HG02852 (cell line): ENCODE measurements at regions not wholly inside any gene's neighbourhood (a gene's known extent, or its start where the extent isn't known, plus 50 kb on each side); places are given as distances from the start of the nearest gene placed in this dataset.
"Not testable (repeated sequence)": the region's sequence is repeated elsewhere in the genome, so short reads cannot be mapped to it uniquely, and the experiment has no call there.

Experiments
- ATAC-seq: cut with Tn5 transposase; IDR thresholded peaks from one replicate; pipeline ENCODE4 v1.9.1; 2021; ENCODE audit warnings: mild to moderate bottlenecking, moderate library complexity; ENCODE audit not compliant: unreplicated experiment

- ATAC-seq, result not testable (repeated sequence)
Measured at GRCh38 chr9:108032079-108032478, 542.5 kb upstream of the KLF4 start.

DNA sequence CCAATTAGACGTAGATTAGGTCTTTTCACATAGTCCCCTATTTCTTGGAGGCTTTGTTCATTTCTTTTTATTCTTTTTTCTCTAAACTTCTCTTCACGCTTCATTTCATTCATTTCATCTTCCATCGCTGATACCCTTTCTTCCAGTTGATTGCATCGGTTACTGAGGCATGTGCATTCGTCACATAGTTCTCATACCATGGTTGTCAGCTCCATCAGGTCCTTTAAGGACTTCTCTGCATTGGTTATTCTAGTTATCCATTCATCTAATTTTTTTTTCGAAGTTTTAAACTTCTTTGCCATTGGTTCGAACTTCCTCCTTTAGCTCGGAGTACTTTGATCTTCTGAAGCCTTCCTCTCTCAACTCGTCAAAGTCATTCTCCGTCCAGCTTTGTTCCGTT lies 541.7 kb upstream of the KLF4 start:
- ATAC-seq, result not testable (repeated sequence)

GRCh38 chr9:108026718-108027117 lies 537.1 kb upstream of the KLF4 start:
- ATAC-seq, result not testable (repeated sequence)

GRCh38 chr9:108024604-108025003 lies 535.0 kb upstream of the KLF4 start:
- no peak for ATAC-seq

DNA sequence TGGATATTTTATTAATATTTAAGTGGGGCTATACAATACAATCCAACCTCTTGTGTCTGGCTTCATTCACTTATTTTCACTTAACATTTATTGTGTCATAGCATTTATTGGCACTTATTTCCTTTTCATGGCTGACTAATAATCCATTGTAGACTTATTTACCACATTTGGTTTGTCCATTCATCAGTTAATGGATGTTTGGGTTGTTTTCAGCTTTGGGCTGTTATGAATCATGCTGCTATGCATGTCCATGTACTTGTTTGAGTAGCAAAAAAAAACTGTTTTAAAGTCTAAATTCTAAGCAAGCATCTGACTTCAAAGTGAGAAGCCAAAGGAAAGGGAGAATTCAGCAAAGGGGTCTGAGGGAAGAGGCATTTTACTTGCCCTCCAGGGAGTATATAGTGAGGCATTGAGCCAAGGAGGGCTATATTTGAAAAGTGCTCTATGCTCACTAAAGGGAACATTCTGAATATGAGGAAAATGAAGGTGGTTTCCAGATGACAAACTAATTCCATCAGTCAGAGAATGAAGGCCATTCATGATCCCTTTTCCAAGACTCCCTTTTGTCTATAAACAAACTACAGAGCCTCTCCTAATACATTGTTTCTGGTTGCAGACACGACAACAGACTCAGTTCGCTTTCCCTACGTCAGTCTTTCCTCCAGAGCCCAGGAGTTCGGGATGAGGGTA lies 532.8 kb upstream of the KLF4 start:
- no peak for ATAC-seq

- ATAC-seq, result no peak
Measured at GRCh38 chr9:108021096-108021710, 531.6 kb upstream of the KLF4 start.

- no peak for ATAC-seq
Measured at GRCh38 chr9:108019821-108020220, 530.3 kb upstream of the KLF4 start.

GRCh38 chr9:108017671-108018070 lies 528.1 kb upstream of the KLF4 start:
- ATAC-seq, result no peak

- ATAC-seq, result no peak
Measured at GRCh38 chr9:108016446-108016845, 526.9 kb upstream of the KLF4 start.

GRCh38 chr9:108015690-108016089 lies 526.1 kb upstream of the KLF4 start:
- ATAC-seq, result no peak

DNA sequence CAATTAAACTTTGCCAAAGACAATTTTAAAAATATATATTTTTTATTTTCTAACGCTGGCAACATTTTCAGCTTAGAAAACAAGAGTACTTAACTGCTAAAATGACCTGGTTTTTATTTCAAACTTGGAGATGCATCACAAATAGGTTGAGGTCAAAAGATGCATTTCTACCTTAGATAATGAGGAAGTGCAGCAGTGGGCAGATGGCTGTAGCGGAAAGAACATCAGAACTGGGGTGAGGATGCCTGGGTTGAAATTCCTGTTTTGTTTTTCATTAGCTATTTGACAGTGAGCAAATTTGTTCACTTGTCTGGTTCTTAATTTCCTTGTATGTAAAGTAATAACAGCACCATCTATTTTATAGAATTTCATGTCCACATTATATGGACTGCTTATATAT lies 524.8 kb upstream of the KLF4 start:
- no peak for ATAC-seq

- no peak for ATAC-seq
Measured at GRCh38 chr9:108012886-108013665, 523.5 kb upstream of the KLF4 start.

DNA sequence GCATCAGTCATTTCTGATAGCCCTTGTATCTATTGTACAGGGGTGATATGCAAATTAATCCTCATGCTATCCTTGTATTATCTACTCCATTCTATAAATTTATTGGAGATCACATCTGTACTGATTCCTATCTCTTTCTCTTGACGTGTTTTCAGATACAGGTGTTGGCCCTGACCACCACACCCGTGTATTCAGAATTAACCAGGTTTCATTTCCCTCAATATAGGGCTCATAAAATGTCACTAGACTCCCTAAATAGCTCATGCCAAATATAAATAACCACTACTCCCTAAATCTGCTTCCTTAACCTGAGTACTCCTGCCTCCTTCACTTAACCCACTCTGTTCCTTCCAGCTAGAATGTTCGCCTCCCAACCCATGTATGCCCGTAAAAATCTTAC lies 522.8 kb upstream of the KLF4 start:
- ATAC-seq, result no peak

DNA sequence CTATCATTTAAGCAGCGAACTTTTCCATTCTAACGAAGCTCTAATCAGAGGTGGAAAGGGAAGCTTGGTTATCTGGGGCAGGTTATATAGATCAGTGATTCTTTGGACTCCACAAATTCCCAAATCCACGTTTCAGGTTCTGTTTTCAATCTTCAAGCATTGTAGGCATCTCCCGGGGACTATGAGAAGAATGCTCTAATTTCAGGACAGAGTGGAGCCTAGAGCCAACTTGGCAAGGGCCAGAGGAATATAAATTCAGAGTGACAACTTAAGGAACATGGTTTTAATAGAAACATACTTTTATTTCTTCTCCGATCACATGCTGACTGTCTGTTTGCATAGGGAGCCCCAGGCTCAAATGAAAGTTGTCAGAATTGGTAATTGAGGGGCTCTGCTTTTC lies 514.0 kb upstream of the KLF4 start:
- no peak for ATAC-seq

DNA sequence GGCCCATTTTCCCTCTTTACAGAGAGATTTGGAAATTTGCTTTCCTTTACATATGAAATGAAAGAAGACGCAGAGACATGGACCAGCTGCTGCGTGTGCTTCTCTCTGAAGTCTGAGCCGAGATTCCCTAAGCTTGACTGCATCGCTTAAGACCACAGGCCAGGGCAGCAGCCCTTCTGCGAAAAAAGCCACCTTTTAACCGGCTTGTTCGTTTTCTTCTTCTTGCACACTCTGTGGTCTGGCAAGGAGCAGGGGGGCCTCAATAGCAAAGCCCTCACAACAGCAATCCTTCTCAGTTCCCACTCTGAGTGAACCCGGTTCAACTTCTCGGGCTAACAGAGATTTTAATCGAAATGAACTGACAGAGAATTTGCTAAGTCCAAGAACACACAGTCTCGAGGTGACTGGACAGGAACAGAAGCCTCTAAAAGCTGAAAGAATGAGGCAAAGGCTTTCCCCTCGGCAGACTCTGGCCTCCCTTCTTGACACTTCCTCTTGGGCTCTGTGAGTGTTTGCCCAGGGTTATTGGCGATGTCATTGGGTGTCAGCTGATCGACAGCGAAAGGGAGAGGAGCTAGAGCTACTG lies 512.9 kb upstream of the KLF4 start:
- no peak for ATAC-seq

- no peak for ATAC-seq
Measured at GRCh38 chr9:108001237-108001636, 511.7 kb upstream of the KLF4 start.

DNA sequence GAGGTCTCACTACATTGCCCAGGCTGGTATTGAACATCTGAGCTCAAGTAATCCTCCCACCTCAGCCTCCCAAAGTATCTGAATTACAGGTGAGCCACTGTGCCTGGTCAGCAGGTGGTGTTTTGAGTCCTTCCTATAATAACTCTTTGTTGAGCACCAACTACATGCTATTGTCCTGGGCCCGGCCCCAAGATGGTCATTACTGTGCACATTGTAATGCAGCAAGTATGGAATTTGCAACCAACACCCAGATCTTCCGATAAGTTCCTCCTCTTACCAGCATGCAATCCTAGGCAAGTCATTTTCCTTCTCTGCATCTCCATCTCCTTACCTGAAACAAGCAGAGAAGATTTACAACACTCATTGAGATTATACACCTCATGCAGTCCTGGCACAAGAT lies 510.3 kb upstream of the KLF4 start:
- no peak for ATAC-seq

- no peak for ATAC-seq
Measured at GRCh38 chr9:107999011-107999410, 509.4 kb upstream of the KLF4 start.

GRCh38 chr9:107994648-107995047 lies 505.1 kb upstream of the KLF4 start:
- no peak for ATAC-seq

DNA sequence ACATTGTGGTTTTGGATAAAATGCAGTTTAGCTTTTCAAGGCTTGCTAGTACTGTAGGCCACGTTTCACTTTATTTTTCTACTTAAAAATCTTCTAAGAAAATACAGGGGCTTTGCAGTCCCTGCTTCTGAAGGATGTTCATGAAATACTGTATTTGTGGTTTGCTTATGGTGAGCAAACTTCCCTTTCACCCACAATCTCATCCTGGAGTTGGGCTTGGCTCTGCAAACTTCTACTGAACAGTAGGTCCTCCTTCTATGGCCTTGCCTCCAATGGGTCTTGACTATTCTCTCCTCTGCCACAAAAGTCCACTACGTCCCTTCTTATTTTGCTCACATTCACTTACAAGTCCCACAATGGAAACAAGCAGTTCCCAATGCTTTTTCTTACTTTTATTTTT lies 502.7 kb upstream of the KLF4 start:
- ATAC-seq, result no peak

- ATAC-seq, result no peak
Measured at GRCh38 chr9:107991581-107991980, 502.0 kb upstream of the KLF4 start.

GRCh38 chr9:107989544-107989943 lies 500.0 kb upstream of the KLF4 start:
- no peak for ATAC-seq
